AG04449 (cell line): ENCODE measurements at regions not wholly inside any gene's neighbourhood (a gene's known extent, or its start where the extent isn't known, plus 50 kb on each side); places are given as distances from the start of the nearest gene placed in this dataset.

Experiments
- CTCF ChIA-PET: fragments of 350-600 bp; formaldehyde crosslinking; extraction: SDS; loops from one replicate; lab custom pipeline; 2021; ENCODE audit warnings: antibody characterized with exemption; lab: Yijun Ruan, JAX
- POLR2A ChIA-PET: fragments of 400-600, 350-600 bp; formaldehyde crosslinking; extraction: SDS; loops from one replicate; lab custom pipeline; 2020; ENCODE audit warnings: antibody characterized with exemption, inconsistent platforms; lab: Yijun Ruan, JAX
- DNase-seq: peaks from one replicate; pipeline ENCODE4 v3.0.0-alpha.2; 2010; ENCODE audit warnings: low read depth, low spot score
- H3K4me3 ChIP-seq: 2 replicates; pipeline ENCODE4 v1.5.1; 2011; ENCODE audit warnings: low read depth, mild to moderate bottlenecking, control low read depth, low read length
- TF ChIP-seq, protein P1 (sequence below): IDR thresholded peaks from one replicate; pipeline ENCODE4 v1.5.1; 2011; ENCODE audit warnings: mild to moderate bottlenecking, moderate library complexity, low read length, control low read depth, inconsistent platforms; ENCODE audit not compliant: insufficient read depth; ENCODE audit errors: missing control alignments

- CTCF ChIA-PET, result no interaction called here
- DNase-seq, result no peak
- H3K4me3 ChIP-seq, result no peak overlapping the region
- TF ChIP-seq, protein P1, sequence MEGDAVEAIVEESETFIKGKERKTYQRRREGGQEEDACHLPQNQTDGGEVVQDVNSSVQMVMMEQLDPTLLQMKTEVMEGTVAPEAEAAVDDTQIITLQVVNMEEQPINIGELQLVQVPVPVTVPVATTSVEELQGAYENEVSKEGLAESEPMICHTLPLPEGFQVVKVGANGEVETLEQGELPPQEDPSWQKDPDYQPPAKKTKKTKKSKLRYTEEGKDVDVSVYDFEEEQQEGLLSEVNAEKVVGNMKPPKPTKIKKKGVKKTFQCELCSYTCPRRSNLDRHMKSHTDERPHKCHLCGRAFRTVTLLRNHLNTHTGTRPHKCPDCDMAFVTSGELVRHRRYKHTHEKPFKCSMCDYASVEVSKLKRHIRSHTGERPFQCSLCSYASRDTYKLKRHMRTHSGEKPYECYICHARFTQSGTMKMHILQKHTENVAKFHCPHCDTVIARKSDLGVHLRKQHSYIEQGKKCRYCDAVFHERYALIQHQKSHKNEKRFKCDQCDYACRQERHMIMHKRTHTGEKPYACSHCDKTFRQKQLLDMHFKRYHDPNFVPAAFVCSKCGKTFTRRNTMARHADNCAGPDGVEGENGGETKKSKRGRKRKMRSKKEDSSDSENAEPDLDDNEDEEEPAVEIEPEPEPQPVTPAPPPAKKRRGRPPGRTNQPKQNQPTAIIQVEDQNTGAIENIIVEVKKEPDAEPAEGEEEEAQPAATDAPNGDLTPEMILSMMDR, result no peak
- POLR2A ChIA-PET, result no interaction called here
Measured at GRCh38 chr4:65973186-65973585, 302.9 kb upstream of the EPHA5 start.

- ChIA-PET POLR2A (no interaction called here), CTCF (no interaction called here)
- TF ChIP-seq, protein P1, result no peak
- no peak for DNase-seq
- no peak overlapping the region for H3K4me3 ChIP-seq
Measured at GRCh38 chr4:65971686-65972085, 301.4 kb upstream of the EPHA5 start.

DNA sequence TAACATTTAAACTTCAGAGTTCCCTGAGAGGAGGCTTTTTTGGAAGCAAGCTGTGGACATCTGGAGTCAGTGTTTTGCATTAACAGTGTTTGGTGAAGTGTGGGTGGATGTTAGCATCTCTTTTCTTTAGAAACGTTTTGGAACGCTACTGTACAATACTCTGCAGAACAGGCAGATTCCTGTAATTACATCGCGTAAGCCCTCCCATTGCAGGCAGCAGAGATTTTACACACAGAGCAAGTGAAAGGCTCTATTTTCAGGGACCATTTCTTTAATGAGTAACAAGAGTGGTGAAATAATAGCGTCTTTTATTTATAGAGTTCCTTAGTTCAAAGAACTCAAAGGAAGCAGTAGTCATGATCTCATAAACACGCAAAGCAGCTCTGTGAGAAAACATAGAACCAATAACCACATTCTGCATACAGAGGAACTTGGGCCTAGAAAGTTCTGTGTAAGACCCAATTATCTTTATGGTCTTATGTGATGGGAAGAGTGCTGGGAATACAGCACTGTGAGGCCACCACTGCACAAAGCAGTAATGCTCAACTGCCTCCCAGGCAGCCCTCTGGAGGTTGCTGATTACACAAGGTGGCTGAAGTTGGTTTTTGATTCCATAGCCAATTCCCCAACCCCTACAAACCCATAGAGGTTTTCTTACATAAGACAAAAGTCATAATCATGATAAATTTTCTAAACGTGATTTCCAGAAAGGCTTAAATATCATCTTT is 298.7 kb upstream of the EPHA5 start:
- CTCF ChIA-PET, result no interaction called here
- TF ChIP-seq, protein P1, result no peak
- no peak for DNase-seq
- H3K4me3 ChIP-seq, result no peak overlapping the region
- POLR2A ChIA-PET, result no interaction called here

DNA sequence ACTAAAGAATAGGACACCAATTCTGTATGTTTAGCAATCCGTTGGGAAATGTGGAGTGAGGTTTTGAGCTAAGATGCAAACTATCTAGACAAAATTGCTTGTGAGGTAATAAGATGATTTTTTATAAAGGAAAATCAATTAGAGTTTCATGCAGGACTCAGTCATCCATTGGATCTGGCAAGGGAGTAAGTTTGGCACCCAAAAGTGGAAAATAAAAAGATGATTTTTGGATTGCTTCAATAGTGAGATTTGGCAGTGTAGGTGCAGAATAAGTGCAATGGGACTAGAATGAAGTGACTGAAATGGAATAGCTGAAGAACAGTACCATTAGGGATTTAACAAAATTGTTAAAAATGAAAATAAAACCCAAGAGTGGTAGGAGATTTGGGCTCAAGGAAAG is 290.5 kb upstream of the EPHA5 start:
- TF ChIP-seq, protein P1, result no peak
- no peak for DNase-seq
- no peak overlapping the region for H3K4me3 ChIP-seq
- CTCF ChIA-PET, result no interaction called here
- POLR2A ChIA-PET, result no interaction called here

GRCh38 chr4:65954416-65954815 is 284.1 kb upstream of the EPHA5 start:
- POLR2A ChIA-PET, result no interaction called here
- no peak for DNase-seq
- H3K4me3 ChIP-seq, result no peak overlapping the region
- CTCF ChIA-PET, result no interaction called here
- TF ChIP-seq, protein P1, result no peak

GRCh38 chr4:65951177-65951576 is 280.9 kb upstream of the EPHA5 start:
- H3K4me3 ChIP-seq, result no peak overlapping the region
- TF ChIP-seq, protein P1, result no peak
- CTCF ChIA-PET, result no interaction called here
- POLR2A ChIA-PET, result interaction anchor here (0.6 kb wide), 1 partner anchor 1367 kb away, joined by 3 read pairs; no protein-coding TSS in a partner anchor
- no peak for DNase-seq
